ENCODE measurements at regions not wholly inside any gene's neighbourhood (a gene's known extent, or its start where the extent isn't known, plus 50 kb on each side); places are given as distances from the start of the nearest gene placed in this dataset.

DNA sequence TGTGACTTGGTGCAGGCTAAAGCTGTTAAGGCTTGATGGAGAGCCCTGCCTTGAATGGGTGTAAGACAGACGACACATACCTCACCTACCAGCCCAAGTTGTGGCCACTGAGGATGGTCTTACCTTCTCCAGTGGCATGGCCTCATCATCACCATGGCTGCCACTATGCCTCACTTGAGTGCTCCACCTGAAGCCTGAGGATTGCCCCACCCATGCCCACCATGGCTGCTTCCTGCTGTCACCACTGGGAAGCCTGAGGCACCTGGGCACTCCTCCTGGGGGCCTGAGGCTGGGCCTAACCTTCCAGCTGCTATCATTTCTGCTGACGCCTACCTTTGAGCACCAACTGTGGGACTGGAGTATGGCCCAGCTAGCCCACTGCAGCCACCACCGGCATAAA, 1605.7 kb upstream of the FLRT2 start:
- TF ChIP-seq EZH2 (IDR thresholded peaks at IDR 0.05; ENCODE audit: borderline replicate concordance) (no peak), EZH2phosphoT487 (IDR thresholded peaks at IDR 0.05; ENCODE audit: low read depth, severe bottlenecking, unreplicated experiment) (no peak)
- TF ChIP-seq, protein P1, sequence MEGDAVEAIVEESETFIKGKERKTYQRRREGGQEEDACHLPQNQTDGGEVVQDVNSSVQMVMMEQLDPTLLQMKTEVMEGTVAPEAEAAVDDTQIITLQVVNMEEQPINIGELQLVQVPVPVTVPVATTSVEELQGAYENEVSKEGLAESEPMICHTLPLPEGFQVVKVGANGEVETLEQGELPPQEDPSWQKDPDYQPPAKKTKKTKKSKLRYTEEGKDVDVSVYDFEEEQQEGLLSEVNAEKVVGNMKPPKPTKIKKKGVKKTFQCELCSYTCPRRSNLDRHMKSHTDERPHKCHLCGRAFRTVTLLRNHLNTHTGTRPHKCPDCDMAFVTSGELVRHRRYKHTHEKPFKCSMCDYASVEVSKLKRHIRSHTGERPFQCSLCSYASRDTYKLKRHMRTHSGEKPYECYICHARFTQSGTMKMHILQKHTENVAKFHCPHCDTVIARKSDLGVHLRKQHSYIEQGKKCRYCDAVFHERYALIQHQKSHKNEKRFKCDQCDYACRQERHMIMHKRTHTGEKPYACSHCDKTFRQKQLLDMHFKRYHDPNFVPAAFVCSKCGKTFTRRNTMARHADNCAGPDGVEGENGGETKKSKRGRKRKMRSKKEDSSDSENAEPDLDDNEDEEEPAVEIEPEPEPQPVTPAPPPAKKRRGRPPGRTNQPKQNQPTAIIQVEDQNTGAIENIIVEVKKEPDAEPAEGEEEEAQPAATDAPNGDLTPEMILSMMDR (IDR thresholded peaks at IDR 0.05; ENCODE audit: poor library complexity) = no peak
